Endothelial cell (in vitro differentiated cells): ENCODE measurements at regions not wholly inside any gene's neighbourhood (a gene's known extent, or its start where the extent isn't known, plus 50 kb on each side); places are given as distances from the start of the nearest gene placed in this dataset.

ENCODE experiments used
- DNase-seq: peaks from one replicate; pipeline ENCODE4 v3.0.0; 2021; ENCODE audit warnings: low spot score
- H3K27ac Mint-ChIP-seq: one replicate; pipeline ENCODE4 v1.8.0; 2021; ENCODE audit warnings: mixed read lengths, inconsistent platforms; ENCODE audit not compliant: unreplicated experiment
- H3K27me3 Mint-ChIP-seq: one replicate; pipeline ENCODE4 v1.8.0; 2021; ENCODE audit warnings: mild to moderate bottlenecking, moderate library complexity, mixed read lengths, inconsistent platforms; ENCODE audit not compliant: unreplicated experiment
- H3K36me3 Mint-ChIP-seq: one replicate; pipeline ENCODE4 v1.8.0; 2021; ENCODE audit warnings: mild to moderate bottlenecking, low read depth, mixed read lengths, inconsistent platforms; ENCODE audit not compliant: unreplicated experiment
- H3K4me1 Mint-ChIP-seq: one replicate; pipeline ENCODE4 v1.8.0; 2021; ENCODE audit warnings: mild to moderate bottlenecking, mixed read lengths, inconsistent platforms; ENCODE audit not compliant: unreplicated experiment
- H3K4me3 Mint-ChIP-seq: one replicate; pipeline ENCODE4 v1.8.0; 2021; ENCODE audit warnings: mild to moderate bottlenecking, mixed read lengths, inconsistent platforms; ENCODE audit not compliant: unreplicated experiment
- H3K9me3 Mint-ChIP-seq: one replicate; pipeline ENCODE4 v1.8.0; 2021; ENCODE audit warnings: mixed read lengths, inconsistent platforms; ENCODE audit not compliant: unreplicated experiment
- TF ChIP-seq, protein P1 (sequence below): fragments of 200-600 bp; sonication (generic); IDR thresholded peaks from one replicate; pipeline ENCODE4 v1.5.0; 2021; ENCODE audit warnings: antibody characterized with exemption; ENCODE audit not compliant: unreplicated experiment

DNA sequence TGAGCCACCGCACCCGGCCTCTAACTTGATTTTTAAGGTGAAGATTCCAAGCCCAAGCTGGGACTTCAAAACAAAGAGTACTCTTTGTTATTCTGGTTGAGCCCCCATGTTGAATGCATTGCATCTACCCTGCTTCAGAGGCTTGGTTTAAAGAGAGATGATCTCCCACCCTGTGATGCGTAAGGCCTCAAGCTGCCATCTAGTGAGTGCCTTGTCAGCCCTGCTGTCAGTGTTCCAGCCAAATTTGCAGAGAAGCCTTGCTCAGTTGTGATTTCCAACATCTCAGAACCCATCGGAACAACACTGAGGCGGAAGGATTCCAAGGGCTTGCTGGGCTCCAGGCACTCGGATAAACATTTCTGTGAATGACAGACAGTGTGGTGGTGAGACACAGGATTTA, 210.7 kb upstream of the RGMA start:
- DNase-seq: no peak
- H3K9me3 Mint-ChIP-seq: no peaks in the 10 kb centered on the region
- no peak overlapping the region for H3K27ac Mint-ChIP-seq
- H3K4me3 Mint-ChIP-seq: no peak overlapping the region
- H3K27me3 Mint-ChIP-seq: peaks cover 4% of the 10 kb centered on the region
- no peaks in the 10 kb centered on the region for H3K36me3 Mint-ChIP-seq
- TF ChIP-seq, protein P1, sequence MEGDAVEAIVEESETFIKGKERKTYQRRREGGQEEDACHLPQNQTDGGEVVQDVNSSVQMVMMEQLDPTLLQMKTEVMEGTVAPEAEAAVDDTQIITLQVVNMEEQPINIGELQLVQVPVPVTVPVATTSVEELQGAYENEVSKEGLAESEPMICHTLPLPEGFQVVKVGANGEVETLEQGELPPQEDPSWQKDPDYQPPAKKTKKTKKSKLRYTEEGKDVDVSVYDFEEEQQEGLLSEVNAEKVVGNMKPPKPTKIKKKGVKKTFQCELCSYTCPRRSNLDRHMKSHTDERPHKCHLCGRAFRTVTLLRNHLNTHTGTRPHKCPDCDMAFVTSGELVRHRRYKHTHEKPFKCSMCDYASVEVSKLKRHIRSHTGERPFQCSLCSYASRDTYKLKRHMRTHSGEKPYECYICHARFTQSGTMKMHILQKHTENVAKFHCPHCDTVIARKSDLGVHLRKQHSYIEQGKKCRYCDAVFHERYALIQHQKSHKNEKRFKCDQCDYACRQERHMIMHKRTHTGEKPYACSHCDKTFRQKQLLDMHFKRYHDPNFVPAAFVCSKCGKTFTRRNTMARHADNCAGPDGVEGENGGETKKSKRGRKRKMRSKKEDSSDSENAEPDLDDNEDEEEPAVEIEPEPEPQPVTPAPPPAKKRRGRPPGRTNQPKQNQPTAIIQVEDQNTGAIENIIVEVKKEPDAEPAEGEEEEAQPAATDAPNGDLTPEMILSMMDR: no peak
- H3K4me1 Mint-ChIP-seq: no peaks in the 10 kb centered on the region

DNA sequence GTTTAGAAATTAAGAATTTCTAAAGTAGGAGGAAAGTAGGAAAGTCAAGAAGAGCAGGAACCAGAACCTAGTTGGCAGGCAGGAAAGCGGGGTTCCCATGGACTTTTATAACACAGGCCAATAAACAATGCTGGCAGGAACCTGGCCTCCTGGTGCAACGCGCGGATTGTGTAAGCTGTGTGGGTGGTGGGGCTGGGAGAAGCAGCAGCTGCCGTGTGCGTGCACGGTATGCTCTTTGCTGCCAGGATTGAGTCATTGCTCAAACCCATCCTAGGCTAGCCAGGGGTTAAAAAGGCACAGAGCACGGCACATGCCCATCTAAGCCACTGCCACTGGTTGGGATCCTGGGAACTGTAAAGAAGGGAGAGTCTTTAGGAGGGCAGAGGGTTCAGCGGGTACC, 209.9 kb upstream of the RGMA start:
- Mint-ChIP-seq H3K36me3 (no peaks in the 10 kb centered on the region), H3K4me3 (no peak overlapping the region), H3K27me3 (peaks cover 4% of the 10 kb centered on the region), H3K27ac (no peak overlapping the region), H3K4me1 (no peaks in the 10 kb centered on the region), H3K9me3 (no peaks in the 10 kb centered on the region)
- DNase-seq: no peak
- TF ChIP-seq, protein P1: no peak

DNA sequence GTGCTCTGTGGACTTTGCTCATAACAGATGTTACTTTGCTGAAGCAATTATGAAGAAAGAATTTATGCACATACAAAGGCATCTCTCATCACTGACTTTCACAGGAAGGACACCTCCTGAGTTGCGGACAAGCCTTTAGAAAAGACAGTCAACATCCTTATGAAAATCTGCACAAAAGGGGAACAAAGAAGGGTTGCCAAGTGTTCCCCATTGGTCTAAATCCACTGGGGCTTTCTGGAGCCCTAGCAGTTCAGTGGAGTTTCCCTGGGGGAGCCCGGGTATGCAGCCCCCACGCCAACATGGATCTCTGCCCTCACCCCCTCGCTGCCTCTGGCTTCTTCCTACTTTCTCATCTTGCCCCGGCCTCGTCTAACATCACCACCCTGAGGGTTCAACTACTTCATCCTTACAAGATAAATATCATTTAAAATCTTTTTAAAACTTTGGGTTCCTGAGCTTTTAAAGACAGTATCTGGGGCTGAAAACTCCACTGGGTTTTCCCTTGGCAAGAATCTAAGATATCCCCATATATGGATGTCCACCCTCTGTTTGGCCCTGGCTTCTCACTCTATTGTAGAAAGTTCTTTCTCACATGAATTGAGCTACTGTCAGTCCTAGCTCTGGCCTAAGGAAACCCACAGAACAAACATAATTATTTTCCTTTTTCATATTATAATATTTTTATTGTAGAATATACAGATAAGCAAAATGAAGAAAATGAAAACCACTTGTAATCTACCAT, 207.9 kb upstream of the RGMA start:
- H3K4me3 Mint-ChIP-seq: no peak overlapping the region
- H3K27me3 Mint-ChIP-seq: peaks cover 2% of the 10 kb centered on the region
- no peak overlapping the region for H3K27ac Mint-ChIP-seq
- no peaks in the 10 kb centered on the region for H3K4me1 Mint-ChIP-seq
- DNase-seq: no peak
- TF ChIP-seq, protein P1: no peak
- no peaks in the 10 kb centered on the region for H3K36me3 Mint-ChIP-seq
- H3K9me3 Mint-ChIP-seq: no peaks in the 10 kb centered on the region

DNA sequence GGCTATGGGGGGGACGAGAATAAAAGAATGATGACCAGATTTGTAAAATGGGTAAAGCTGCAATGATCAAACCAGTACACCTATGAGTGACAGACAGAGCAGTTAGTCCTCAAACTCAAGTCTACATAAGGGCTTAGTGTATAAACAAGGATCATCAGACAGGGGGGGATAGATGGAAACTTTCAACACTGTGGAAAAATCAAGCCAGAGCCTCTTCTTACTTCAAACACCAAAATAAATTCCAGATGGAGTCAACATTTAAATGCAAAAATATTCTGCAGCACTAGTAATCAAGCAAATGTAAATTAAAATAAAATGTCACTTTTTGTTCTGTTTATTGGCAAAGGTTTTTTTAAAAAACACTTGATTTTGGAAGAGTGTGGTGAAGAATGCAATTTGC, 205.9 kb upstream of the RGMA start:
- H3K9me3 Mint-ChIP-seq: no peaks in the 10 kb centered on the region
- no peak for DNase-seq
- H3K27me3 Mint-ChIP-seq: peaks cover 2% of the 10 kb centered on the region
- peaks cover under 1% of the 10 kb centered on the region for H3K4me1 Mint-ChIP-seq
- H3K27ac Mint-ChIP-seq: no peak overlapping the region
- H3K36me3 Mint-ChIP-seq: no peaks in the 10 kb centered on the region
- H3K4me3 Mint-ChIP-seq: no peak overlapping the region
- TF ChIP-seq, protein P1: no peak

DNA sequence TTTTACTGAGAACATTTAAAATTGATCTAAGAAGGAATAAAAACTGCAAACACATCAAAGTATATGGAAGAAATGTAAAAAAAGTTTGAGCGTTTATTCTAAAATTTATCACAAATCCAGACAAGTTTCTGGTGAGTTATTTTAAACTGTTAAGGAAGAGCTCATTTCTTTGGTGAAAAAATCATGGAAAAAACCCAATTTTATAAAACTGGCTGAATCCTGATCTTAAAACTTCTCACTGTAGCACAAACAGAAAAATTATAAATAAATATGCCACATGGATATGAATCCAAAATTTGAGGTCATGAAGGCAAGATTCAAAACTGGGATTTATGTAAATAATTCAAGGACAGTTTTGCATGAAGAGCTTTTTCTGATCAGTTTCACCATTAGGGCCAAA, 205.1 kb upstream of the RGMA start:
- Mint-ChIP-seq H3K4me3 (no peak overlapping the region), H3K27ac (no peak overlapping the region), H3K36me3 (no peaks in the 10 kb centered on the region), H3K27me3 (peaks cover 4% of the 10 kb centered on the region), H3K9me3 (no peaks in the 10 kb centered on the region), H3K4me1 (peaks cover 4% of the 10 kb centered on the region)
- DNase-seq: no peak
- TF ChIP-seq, protein P1: no peak
